Hepatocyte (in vitro differentiated cells): ENCODE measurements at regions not wholly inside any gene's neighbourhood (a gene's known extent, or its start where the extent isn't known, plus 50 kb on each side); places are given as distances from the start of the nearest gene placed in this dataset.
A peak's percentile ranks its signal among the peaks of the same experiment; 100 is the strongest.

Source experiments
- DNase-seq: peaks from one replicate; pipeline ENCODE4 v3.0.0-alpha.2; 2016; ENCODE audit warnings: low spot score
- H2AFZ ChIP-seq: fragments of 200-600 bp; sonication (generic); 2 replicates; pipeline ENCODE4 v1.6.0; 2016; ENCODE audit warnings: antibody characterized with exemption, mild to moderate bottlenecking
- H3K27ac ChIP-seq: fragments of 200-600 bp; sonication (generic); 2 replicates; pipeline ENCODE4 v1.5.1; 2016; ENCODE audit warnings: mild to moderate bottlenecking
- H3K27me3 ChIP-seq: fragments of 200-600 bp; sonication (generic); 2 replicates; pipeline ENCODE4 v1.6.1; 2016
- H3K36me3 ChIP-seq: fragments of 200-600 bp; sonication (generic); replicated peaks from 2 replicates; pipeline ENCODE4 v1.5.1; 2016; ENCODE audit warnings: low read depth; ENCODE audit not compliant: insufficient read depth
- H3K4me1 ChIP-seq: fragments of 200-600 bp; sonication (generic); 2 replicates; pipeline ENCODE4 v1.5.1; 2016; ENCODE audit warnings: mild to moderate bottlenecking, moderate library complexity; ENCODE audit not compliant: insufficient read depth
- H3K4me2 ChIP-seq: fragments of 200-600 bp; sonication (generic); 2 replicates; pipeline ENCODE4 v1.6.0; 2016
- H3K4me3 ChIP-seq: fragments of 200-600 bp; sonication (generic); 2 replicates; pipeline ENCODE4 v1.5.1; 2016; ENCODE audit warnings: mild to moderate bottlenecking
- H3K79me2 ChIP-seq: fragments of 200-600 bp; sonication (generic); 2 replicates; pipeline ENCODE4 v1.6.0; 2017; ENCODE audit warnings: mild to moderate bottlenecking
- H3K9me2 ChIP-seq: fragments of 200-600 bp; sonication (generic); replicated peaks from 2 replicates; pipeline ENCODE4 v1.6.0; 2017; ENCODE audit warnings: mild to moderate bottlenecking; ENCODE audit not compliant: insufficient read depth
- H3K9me3 ChIP-seq: fragments of 200-600 bp; sonication (generic); 2 replicates; pipeline ENCODE4 v1.5.1; 2016; ENCODE audit warnings: low read depth, mild to moderate bottlenecking
- H4K20me1 ChIP-seq: fragments of 200-600 bp; sonication (generic); 2 replicates; pipeline ENCODE4 v1.6.0; 2016; ENCODE audit warnings: mild to moderate bottlenecking; ENCODE audit not compliant: insufficient read depth, poor library complexity, severe bottlenecking
- EZH2 ChIP-seq: fragments of 200-600 bp; sonication (generic); IDR thresholded peaks from 2 replicates; pipeline ENCODE4 v1.6.1; 2016; ENCODE audit warnings: antibody characterized with exemption, mild to moderate bottlenecking, borderline replicate concordance
- EZH2phosphoT487 ChIP-seq: fragments of 200-600 bp; sonication (generic); IDR thresholded peaks from one replicate; pipeline ENCODE4 v1.6.1; 2018; ENCODE audit warnings: antibody characterized with exemption, mild to moderate bottlenecking, low read depth, moderate library complexity; ENCODE audit not compliant: unreplicated experiment, severe bottlenecking
- WGBS: methylation state at CpG from one replicate; pipeline ENCODE4 v1.1.6; 2016; ENCODE audit warnings: low lambda C conversion rate; ENCODE audit errors: missing lambda C conversion rate; 5-methylcytosine and 5-hydroxymethylcytosine counted together
- TF ChIP-seq, protein P1 (sequence below): fragments of 200-600 bp; sonication (generic); IDR thresholded peaks from 2 replicates; pipeline ENCODE4 v1.5.1; 2016; ENCODE audit warnings: antibody characterized with exemption, mild to moderate bottlenecking; ENCODE audit not compliant: poor library complexity

DNA sequence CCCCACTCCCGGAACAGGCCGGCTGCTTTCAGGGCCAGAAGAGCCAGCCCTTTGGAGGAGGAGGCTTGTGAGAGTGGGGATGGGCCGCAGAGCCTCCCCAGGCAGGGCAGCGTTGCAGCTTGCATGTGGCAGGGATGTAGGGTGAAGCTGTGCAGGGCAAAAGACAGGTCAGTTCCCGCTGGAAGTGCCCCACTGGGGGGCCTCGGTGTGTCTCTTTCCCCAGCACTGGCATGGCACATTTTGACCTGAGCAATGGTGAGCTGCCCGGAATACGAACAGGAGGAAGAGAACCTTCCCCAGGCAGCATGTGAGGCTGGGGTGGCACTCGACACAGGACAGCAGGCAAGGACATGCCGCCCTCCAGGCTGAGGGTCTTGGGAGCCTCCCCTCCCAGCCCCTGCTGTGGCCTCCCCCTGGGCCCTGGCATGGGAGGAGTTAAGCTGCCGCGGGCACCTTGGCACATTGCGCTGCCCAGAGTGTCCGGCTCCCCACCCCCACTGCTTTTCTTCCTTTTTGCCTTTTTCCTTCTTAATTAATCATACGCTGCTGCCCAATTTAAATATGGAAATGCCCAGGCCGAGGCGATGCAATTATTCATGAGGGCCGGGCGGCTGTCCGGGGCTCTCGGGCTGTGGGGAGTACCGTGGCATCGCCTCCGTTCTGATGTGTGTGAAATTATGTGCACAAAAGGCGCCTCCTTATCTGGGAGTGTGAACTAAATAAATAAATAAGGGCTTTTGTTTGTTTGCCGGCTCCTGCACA, 76.0 kb upstream of the WNT7B start:
- Histone ChIP-seq H3K27ac (no peak overlapping the region), H3K36me3 (no peaks in the 10 kb centered on the region), H3K27me3 (no peaks in the 10 kb centered on the region), H3K4me2 (peak overlapping the region; percentile 60), H3K4me3 (no peak overlapping the region), H4K20me1 (no peaks in the 10 kb centered on the region), H3K9me2 (no peaks in the 10 kb centered on the region), H2AFZ (no peak overlapping the region), H3K9me3 (no peaks in the 10 kb centered on the region), H3K4me1 (peaks cover 8% of the 10 kb centered on the region), H3K79me2 (no peaks in the 10 kb centered on the region)
- TF ChIP-seq, protein P1, sequence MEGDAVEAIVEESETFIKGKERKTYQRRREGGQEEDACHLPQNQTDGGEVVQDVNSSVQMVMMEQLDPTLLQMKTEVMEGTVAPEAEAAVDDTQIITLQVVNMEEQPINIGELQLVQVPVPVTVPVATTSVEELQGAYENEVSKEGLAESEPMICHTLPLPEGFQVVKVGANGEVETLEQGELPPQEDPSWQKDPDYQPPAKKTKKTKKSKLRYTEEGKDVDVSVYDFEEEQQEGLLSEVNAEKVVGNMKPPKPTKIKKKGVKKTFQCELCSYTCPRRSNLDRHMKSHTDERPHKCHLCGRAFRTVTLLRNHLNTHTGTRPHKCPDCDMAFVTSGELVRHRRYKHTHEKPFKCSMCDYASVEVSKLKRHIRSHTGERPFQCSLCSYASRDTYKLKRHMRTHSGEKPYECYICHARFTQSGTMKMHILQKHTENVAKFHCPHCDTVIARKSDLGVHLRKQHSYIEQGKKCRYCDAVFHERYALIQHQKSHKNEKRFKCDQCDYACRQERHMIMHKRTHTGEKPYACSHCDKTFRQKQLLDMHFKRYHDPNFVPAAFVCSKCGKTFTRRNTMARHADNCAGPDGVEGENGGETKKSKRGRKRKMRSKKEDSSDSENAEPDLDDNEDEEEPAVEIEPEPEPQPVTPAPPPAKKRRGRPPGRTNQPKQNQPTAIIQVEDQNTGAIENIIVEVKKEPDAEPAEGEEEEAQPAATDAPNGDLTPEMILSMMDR: no peak
- DNase-seq: no peak
- 72% methylated on average over 26 of the region's 26 CpGs for WGBS

DNA sequence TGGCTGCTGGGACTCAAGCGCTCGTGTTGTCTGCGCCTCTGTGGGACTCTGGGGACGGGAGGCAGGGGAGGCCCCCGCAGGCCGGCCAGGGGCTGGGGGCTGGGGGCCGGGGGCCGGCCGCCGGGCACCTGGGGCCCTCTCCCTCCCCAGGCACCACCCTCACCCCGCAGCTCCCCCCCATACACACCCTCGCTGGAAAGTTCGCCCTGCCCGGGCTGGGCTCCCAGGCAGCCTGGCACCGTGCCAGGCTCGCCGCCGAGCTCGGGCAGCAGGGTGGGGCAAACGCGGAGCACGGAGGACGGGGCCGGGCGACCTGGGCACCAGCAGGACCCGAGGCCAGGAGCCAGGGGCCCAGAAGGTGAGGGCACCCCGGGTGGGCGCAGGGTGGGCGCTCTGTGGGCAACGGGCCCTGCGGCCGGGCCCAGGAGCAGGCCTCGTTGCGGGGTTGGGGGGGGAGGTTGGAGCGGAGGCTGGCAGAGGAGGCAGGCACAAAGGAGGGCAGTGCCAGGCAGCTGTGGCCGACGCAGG, 76.7 kb upstream of the WNT7B start:
- Histone ChIP-seq H3K9me3 (no peaks in the 10 kb centered on the region), H3K4me3 (no peak overlapping the region), H3K9me2 (no peaks in the 10 kb centered on the region), H3K27ac (peak overlapping the region; percentile 48), H3K79me2 (no peaks in the 10 kb centered on the region), H4K20me1 (no peaks in the 10 kb centered on the region), H2AFZ (no peak overlapping the region), H3K36me3 (no peaks in the 10 kb centered on the region), H3K4me1 (peaks cover 8% of the 10 kb centered on the region), H3K27me3 (peaks cover 2% of the 10 kb centered on the region), H3K4me2 (peak overlapping the region; percentile 60)
- no peak for DNase-seq
- WGBS: 80% methylated on average over 11 of the region's 37 CpGs
- TF ChIP-seq EZH2: no peak
- no peak for TF ChIP-seq EZH2phosphoT487
- TF ChIP-seq, protein P1: no peak

DNA sequence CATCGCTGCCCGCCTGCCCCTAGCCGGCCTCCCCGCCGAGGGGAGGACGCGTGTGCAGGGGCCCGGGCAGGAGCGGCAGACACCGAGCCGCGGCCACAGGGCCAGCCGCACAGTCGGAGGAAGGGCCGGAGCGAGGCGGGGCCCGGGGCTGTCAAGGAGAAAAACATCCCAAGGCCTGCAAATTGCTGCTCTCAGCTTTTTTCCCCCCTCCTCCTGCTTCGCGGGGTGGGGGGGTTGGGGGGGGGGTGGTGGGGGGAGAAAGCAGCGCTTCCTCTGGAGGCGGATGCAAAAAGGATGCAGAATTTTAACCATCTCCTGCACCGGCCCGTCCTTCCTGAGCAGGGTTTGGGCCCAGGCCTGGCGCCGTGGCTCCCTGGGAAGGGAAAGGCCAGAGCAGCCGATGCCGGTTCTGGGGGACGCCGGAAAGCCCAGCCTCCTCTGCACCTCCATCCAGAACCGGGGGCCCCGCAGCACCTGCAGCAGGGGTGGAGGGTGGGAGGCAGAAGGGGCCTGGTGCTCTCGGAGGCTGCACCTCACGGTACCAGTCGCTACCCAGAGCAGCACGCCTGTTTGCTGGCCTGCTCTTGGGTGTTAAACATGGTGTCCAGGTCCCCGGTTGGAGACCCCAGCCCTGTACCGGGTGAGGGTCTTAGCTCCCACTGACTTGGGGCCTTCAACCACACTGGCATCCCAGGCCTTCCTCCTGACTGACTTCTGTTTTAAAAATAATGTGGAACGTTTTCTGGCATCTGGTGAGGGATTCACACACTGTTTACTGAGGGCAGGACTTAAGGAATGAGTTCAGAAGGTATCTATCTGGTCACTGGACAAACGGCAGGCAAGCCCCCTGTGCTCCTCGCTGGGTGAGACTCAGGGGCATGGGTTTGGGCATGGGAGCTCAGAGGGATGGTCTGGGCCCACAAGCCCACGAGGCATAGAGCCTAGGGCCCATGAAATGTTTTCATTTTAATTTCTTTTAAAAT, 77.4 kb upstream of the WNT7B start:
- H3K4me1 ChIP-seq: peaks cover 8% of the 10 kb centered on the region
- H3K79me2 ChIP-seq: no peaks in the 10 kb centered on the region
- no peaks in the 10 kb centered on the region for H3K9me2 ChIP-seq
- TF ChIP-seq EZH2phosphoT487 (no peak), EZH2 (no peak)
- TF ChIP-seq, protein P1: no peak
- H3K36me3 ChIP-seq: no peaks in the 10 kb centered on the region
- WGBS: 90% methylated on average over 20 of the region's 42 CpGs
- H2AFZ ChIP-seq: no peak overlapping the region
- H3K4me2 ChIP-seq: peak overlapping the region; percentile 60
- H3K27ac ChIP-seq: peak overlapping the region; percentile 48
- H3K27me3 ChIP-seq: peaks cover 9% of the 10 kb centered on the region
- no peak for DNase-seq
- no peak overlapping the region for H3K4me3 ChIP-seq
- H3K9me3 ChIP-seq: no peaks in the 10 kb centered on the region
- H4K20me1 ChIP-seq: no peaks in the 10 kb centered on the region
